ENCODE measurements at regions not wholly inside any gene's neighbourhood (a gene's known extent, or its start where the extent isn't known, plus 50 kb on each side); places are given as distances from the start of the nearest gene placed in this dataset.

DNA sequence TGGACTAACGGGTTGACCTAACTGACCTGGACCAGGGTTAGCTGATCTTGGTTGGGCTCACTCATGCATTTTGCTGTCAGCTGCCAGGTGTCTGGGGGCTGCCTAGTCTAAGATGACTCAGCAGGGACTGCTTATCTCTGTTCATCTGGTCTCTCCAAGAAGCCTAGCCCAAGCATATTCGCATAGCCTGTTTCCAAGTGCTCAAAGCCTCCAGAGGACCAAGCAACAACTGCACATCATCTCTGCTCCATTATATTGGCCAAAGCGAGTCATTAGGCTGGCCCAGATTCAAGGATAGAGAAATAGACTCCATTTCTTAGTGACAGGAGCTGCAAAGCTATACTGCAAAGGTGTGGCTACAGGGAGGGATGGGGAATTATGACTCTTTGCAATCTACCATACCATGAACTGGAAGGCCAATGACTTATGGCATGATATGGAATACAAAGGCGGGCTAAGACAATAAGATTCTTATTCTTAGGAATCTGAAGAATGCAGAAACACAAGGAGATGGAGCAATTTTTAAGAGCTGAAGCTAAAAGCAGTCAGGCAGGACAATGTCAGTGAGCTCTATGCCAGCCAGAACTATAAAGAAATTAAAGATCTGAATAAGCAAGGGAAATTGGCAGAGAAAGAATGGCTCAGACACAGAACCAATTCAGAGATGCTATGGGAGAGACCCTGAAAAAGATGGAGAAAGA, 194.6 kb upstream of the FSCB start:
- no peak for DNase-seq

DNA sequence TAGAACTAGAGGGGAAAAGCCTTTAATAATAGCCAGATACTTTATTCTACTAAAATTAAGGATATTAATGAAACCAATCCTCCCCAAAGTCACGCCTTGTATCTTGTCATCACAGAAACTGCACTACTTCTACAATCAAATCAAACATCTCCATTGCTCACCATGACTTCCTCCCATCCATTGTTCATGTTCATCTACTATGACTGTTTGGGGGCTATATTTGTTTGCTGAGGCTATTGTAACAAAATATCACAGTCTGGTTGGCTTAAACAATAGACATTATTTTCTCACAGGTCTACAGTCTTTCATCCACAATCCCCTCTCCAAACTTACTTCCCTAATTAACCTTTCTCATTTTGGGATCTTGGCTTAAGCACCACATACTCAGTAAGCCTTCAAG, 193.6 kb upstream of the FSCB start:
- no peak for DNase-seq

GRCh38 chr14:44700184-44700583, 193.1 kb upstream of the FSCB start:
- no peak for DNase-seq

DNA sequence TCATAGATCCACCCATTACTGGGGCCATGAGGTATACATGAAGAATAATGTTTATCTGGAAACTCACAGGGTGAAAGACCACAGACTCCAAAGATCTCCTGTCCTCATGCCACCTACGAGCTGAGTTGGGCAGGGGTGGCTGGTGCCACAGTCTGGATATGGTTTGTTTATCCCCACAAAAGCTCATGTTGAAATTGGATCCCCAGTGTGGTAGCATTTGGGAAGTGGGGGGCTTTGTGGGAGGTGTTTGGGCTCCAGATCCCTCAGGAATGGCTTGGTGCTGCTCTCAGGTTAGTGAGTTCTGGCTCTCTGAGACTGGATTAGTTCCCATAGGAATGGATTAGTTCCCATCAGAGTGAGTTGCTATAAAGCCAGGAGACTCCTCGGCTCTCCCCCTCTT, 192.3 kb upstream of the FSCB start:
- no peak for DNase-seq

GRCh38 chr14:44669496-44669895, 162.4 kb upstream of the FSCB start:
- DNase-seq: no peak

GRCh38 chr14:44663136-44663535, 156.1 kb upstream of the FSCB start:
- DNase-seq: no peak

- DNase-seq: no peak
Measured at GRCh38 chr14:44662250-44662891, 155.3 kb upstream of the FSCB start.

- DNase-seq: no peak
Measured at GRCh38 chr14:44658389-44658696, 151.3 kb upstream of the FSCB start.

DNA sequence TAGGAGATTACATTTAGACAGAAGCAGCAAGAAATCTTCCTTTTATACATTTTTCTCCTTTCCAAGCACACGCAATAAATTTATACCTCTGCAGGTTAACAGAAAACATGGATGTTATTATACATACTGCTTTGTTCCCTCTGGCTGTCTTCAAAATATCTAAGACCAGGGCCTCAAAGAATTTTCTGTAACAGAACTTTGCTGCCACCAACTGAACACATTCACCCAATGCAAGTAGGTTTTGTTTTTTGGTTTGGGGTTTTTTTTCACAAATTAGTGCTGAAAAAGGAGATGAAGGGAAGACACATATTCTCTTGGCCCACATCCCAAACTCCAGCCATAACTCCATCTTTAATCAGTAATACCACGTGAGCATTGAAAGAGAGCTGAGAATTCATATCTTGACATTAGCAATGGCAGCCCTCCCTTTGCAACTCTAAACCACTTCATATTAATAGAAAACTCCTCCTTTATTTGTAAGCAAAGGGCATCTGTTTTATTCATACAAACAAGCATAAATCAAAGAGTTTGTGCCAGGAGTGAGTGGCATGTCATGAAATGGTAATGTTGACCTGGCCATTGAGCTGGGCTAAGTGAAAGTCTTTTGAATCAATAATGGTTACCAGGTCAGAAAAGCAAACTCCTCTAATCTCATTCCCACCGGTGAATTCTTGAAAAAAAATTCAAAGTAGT, 150.8 kb upstream of the FSCB start:
- peak; percentile 4 to 15 for DNase-seq

GRCh38 chr14:44657203-44657602, 150.1 kb upstream of the FSCB start:
- DNase-seq: no peak

GRCh38 chr14:44654591-44654990, 147.5 kb upstream of the FSCB start:
- no peak for DNase-seq

DNA sequence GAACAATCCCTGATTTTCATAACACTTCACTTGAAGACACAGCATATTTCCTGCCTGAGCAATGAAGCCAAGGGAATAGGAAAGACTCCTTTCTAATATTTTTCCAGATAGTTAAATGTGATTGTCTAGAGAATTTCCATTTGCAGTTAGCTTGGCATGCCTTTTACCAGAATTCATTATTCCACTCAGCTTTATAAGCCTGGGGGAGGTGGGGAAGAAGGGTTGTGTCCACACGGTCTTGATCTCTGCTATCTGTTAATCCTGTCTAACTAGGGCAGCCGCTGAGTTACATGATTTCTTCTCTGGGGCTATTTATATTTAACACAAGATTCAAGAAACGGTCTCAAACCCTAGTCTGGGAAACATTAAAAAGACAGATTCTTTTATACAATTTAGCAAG, 146.6 kb upstream of the FSCB start:
- no peak for DNase-seq

DNA sequence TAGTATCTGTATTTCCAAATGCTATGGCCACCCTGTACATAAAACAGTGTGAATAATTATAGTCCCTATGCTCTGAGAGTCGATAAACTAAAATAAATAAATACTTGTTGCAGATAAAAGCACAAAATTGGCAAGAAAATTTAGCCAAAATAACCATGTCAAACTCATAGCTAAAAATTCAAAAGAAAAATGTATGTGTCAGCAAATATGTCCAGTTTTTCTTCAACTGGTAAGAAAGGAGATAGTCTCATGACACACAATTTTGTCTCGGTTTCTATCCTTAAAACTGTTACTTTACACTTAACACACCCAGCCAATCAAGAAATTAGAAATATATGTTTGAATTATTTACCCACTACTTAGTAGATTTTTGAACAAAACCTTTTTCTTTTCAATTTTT, 145.6 kb upstream of the FSCB start:
- DNase-seq: no peak

DNA sequence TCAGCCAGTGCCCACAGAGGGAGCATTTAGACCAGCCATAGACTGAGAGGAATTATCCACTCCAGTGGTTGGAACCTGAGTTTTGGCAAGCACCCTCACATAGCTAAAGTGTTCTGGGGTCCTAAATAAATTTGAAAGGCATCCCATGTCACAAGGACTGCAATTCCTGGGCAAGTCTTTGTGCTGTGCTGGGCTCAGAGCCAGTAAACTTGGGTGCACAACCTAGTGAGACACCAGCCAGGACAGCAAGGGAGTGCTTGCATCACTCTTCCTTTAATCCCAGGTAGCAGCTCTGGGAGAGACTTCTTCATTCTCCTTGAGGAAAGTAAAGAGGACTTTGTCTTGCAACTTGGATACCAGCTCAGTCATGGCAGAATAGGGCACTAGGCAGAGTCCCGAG, 142.0 kb upstream of the FSCB start:
- DNase-seq: no peak

DNA sequence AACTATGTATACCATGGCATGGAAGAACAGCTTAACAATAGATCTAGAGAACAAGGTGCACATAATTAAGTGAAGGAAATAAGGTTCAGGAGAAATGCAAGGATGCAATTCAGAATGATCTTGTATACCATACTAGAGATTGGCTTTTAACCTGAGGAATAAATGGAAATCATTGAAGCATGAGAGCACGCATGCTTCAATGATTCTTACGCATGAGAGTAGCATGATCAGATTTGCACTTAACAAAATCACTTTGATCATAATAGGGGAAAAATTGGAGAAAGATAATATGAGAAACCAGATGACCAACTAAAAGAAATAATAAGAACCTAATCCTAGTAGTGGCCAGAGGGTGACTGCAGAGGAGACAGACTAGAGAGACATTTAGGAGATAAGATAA, 133.3 kb upstream of the FSCB start:
- no peak for DNase-seq

DNA sequence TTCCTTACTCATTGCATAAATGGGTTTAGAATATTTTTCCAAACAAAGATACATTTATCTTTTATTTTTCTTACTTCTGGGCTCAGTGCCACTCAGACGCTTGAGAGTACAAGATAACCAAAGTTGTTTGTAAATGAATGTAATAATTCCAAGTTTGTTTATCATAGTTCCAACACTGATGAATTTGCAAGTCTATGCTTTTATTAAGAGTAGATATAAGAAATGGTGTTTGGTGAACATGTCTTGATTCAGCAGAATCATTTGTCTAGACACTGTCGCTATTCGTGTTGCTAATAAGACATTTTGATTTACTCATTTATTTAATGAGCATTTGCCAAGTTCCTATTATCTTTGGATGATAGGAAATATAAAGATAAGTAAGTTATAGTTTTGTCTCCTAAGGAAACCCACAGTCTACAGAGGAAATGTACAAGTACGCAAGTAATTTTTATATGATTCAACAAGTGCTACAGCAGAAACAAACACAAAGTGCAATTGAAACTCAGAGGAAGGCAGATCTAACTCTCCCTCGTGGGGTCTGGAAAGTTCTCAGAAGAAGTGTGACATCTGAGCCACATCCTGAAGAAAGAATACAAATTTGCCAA, 132.8 kb upstream of the FSCB start:
- no peak for DNase-seq

- no peak for DNase-seq
Measured at GRCh38 chr14:44634692-44635091, 127.6 kb upstream of the FSCB start.

GRCh38 chr14:44626423-44626822, 119.3 kb upstream of the FSCB start:
- DNase-seq: no peak

- DNase-seq: no peak
Measured at GRCh38 chr14:44625098-44625497, 118.0 kb upstream of the FSCB start.

DNA sequence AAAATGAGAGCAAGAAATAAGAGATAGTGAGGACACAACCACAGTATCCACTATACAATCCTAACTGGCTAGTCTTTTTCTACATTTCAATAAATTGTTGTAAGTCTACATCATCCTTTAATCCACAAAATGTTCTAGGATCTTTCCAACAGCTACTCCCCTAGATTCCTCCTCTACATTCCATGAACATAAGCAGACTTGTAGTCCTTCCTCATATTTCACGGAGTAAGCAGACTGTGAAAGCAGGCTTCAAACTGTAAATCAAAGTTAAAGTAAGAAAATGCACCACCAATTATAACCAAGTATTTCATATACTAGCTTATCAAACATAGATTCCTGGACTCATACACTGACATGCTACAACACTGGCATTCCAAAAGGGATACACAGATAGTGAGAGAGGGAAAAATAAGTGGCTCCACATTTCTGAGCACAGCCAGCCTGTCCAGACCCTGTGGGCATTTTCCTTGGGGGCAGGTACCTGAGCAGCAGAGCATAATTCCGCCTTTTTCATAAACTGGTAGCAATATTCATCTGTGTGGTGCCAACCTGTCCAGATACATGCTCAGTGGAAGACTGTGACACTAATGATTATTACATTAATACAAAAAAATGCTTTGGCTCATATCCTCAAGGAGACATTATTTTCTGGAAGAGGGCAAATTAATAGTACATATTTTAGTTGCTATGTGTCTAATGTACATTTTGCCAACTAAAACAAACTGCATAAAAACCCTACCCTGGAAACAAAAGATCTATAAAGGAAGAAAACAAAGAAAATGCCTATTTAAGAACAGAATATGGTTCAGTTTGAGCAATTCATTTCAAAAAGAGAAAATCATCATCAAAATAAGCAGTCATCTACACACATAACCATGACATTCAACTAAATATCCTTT, 113.3 kb upstream of the FSCB start:
- DNase-seq: no peak

DNA sequence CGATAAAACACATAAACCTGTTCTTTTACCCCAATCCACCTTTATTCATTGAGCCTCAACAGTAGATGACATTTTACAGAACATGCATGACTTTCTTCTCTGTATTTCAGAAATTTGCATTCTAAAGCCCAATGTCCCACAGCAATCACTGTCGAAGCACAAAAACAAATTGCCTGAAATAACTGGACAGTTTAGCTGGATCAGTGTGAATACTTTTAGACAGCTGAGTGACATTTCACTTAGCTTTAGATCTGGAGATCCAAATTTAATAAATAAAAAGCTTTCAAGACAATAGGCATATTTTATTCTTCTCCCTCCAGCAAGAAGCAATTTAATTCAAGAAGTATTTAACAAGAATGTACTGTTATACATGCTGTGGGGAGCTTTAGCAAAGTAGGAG, 109.1 kb upstream of the FSCB start:
- DNase-seq: no peak

DNA sequence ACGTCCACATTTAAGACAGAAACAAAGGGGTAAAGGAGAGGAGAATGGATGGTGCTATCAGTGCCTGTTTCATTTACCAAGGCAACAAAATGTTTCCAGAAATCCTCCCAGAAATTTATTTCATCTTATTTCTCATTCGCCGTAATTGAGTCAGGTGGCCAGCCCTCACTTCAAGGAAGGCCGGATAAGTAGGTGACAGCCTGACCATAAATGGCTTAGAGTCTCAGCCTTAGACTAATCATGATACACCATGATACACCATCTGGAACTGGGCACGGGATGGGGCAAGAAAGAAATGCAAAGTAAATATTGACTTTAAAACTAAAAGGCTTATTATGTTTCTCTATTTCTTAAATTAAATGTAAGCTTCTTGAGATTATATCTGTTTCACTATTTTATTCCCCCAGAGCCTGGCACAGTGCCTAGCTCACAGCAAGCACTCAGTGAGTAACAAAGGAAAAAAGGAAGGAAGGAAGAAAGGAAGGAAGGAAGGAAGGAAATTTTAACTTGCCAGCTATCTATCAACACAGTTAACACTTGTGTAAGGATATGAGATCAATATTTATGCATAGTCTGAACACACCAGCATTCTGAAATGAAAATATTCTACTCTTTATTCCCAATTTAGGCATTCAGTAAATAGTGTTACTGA, 106.1 kb upstream of the FSCB start:
- DNase-seq: no peak

- DNase-seq: no peak
Measured at GRCh38 chr14:44612002-44612401, 104.9 kb upstream of the FSCB start.
